GM23248 (cell line): ENCODE measurements at regions not wholly inside any gene's neighbourhood (a gene's known extent, or its start where the extent isn't known, plus 50 kb on each side); places are given as distances from the start of the nearest gene placed in this dataset.

Source experiments
- DNase-seq: peaks from one replicate; pipeline ENCODE4 v3.0.0-alpha.2; 2015
- H2AFZ ChIP-seq: fragments of 200-600 bp; sonication (generic); 2 replicates; pipeline ENCODE4 v1.6.1; 2016; ENCODE audit warnings: antibody characterized with exemption
- H3F3A ChIP-seq: fragments of 200-600 bp; sonication (generic); 2 replicates; pipeline ENCODE4 v1.6.1; 2016; ENCODE audit warnings: mild to moderate bottlenecking, antibody characterized with exemption, mixed run types; ENCODE audit not compliant: insufficient read depth
- H3K27ac ChIP-seq: fragments of 200-600 bp; sonication (generic); 2 replicates; pipeline ENCODE4 v1.5.1; 2016; ENCODE audit warnings: mild to moderate bottlenecking
- H3K27me3 ChIP-seq: fragments of 200-600 bp; sonication (generic); replicated peaks from 2 replicates; pipeline ENCODE4 v1.6.1; 2016; ENCODE audit warnings: mild to moderate bottlenecking; ENCODE audit not compliant: insufficient read depth
- H3K36me3 ChIP-seq: fragments of 200-600 bp; sonication (generic); 2 replicates; pipeline ENCODE4 v1.6.1; 2016; ENCODE audit warnings: low read depth, mild to moderate bottlenecking
- H3K4me1 ChIP-seq: fragments of 200-600 bp; sonication (generic); 2 replicates; pipeline ENCODE4 v1.6.1; 2016; ENCODE audit warnings: mild to moderate bottlenecking; ENCODE audit not compliant: insufficient read depth
- H3K4me2 ChIP-seq: fragments of 200-600 bp; sonication (generic); one replicate; pipeline ENCODE4 v1.6.1; 2016; ENCODE audit warnings: mild to moderate bottlenecking; ENCODE audit not compliant: unreplicated experiment
- H3K4me3 ChIP-seq: fragments of 200-600 bp; sonication (generic); 2 replicates; pipeline ENCODE4 v1.5.1; 2016; ENCODE audit warnings: mild to moderate bottlenecking
- H3K79me2 ChIP-seq: fragments of 200-600 bp; sonication (generic); 2 replicates; pipeline ENCODE4 v1.6.1; 2016; ENCODE audit warnings: mild to moderate bottlenecking; ENCODE audit not compliant: insufficient read depth
- H3K9ac ChIP-seq: fragments of 200-600 bp; sonication (generic); 2 replicates; pipeline ENCODE4 v1.6.1; 2016; ENCODE audit warnings: mild to moderate bottlenecking
- H3K9me2 ChIP-seq: fragments of 200-600 bp; sonication (generic); 2 replicates; pipeline ENCODE4 v1.6.1; 2016; ENCODE audit warnings: mixed run types, mild to moderate bottlenecking, moderate library complexity; ENCODE audit not compliant: insufficient read depth
- H3K9me3 ChIP-seq: fragments of 200-600 bp; sonication (generic); one replicate; pipeline ENCODE4 v1.6.1; 2017; ENCODE audit warnings: low read depth
- H4K20me1 ChIP-seq: fragments of 200-600 bp; sonication (generic); 2 replicates; pipeline ENCODE4 v1.6.0; 2016; ENCODE audit not compliant: insufficient read depth
- EZH2 ChIP-seq: fragments of 200-600 bp; sonication (generic); IDR thresholded peaks from 2 replicates; pipeline ENCODE4 v1.6.1; 2018; ENCODE audit warnings: antibody characterized with exemption, mild to moderate bottlenecking; ENCODE audit not compliant: insufficient read depth, poor library complexity, severe bottlenecking
- EZH2phosphoT487 ChIP-seq: fragments of 200-600 bp; sonication (generic); IDR thresholded peaks from 2 replicates; pipeline ENCODE4 v1.6.1; 2018; ENCODE audit warnings: antibody characterized with exemption, moderate library complexity, mild to moderate bottlenecking, low read depth; ENCODE audit not compliant: insufficient read depth
- WGBS, 2 experiments: methylation state at CpG; one replicate each; pipeline ENCODE4 v1.1.6; 2015 to 2017; ENCODE audit warnings: low lambda C conversion rate in 2 of 2, low coverage in 1 of 2; ENCODE audit errors: missing lambda C conversion rate in 2 of 2; 5-methylcytosine and 5-hydroxymethylcytosine counted together
- in situ Hi-C: fragments of 300-500 bp; cut with MboI; formaldehyde crosslinking; loops from 2 replicates; pipeline ENCODE4 v1.15.0; 2020

- Histone ChIP-seq H3K79me2 (no peaks in the 10 kb centered on the region), H3K36me3 (no peaks in the 10 kb centered on the region), H3K9ac (no peak overlapping the region), H3K4me2 (no peak overlapping the region), H3K4me3 (no peak overlapping the region), H4K20me1 (no peaks in the 10 kb centered on the region), H3K9me2 (no peaks in the 10 kb centered on the region), H3K9me3 (no peaks in the 10 kb centered on the region), H2AFZ (0 out of 2 replicates have a peak overlapping the region, but pooled peaks have one; percentile 11), H3F3A (no peaks in the 10 kb centered on the region), H3K4me1 (no peaks in the 10 kb centered on the region), H3K27me3 (no peaks in the 10 kb centered on the region), H3K27ac (no peak overlapping the region)
- 63 to 66% methylated on average over 2 of the region's 2 CpGs for WGBS, 2 experiments
- no peak for TF ChIP-seq EZH2
- TF ChIP-seq EZH2phosphoT487 = no peak
- in situ Hi-C loops = no loop called here
- DNase-seq = no peak
These were observed 130.4 kb upstream of the PMFBP1 start for GRCh38 chr16:72302332-72302731.

GRCh38 chr16:72301523-72302236 is 129.7 kb upstream of the PMFBP1 start:
- Histone ChIP-seq H4K20me1 (no peaks in the 10 kb centered on the region), H3K9ac (no peak overlapping the region), H3K79me2 (no peaks in the 10 kb centered on the region), H3K4me3 (no peak overlapping the region), H3F3A (no peaks in the 10 kb centered on the region), H3K36me3 (no peaks in the 10 kb centered on the region), H2AFZ (no peak overlapping the region), H3K27me3 (no peaks in the 10 kb centered on the region), H3K27ac (no peak overlapping the region), H3K4me2 (no peak overlapping the region), H3K9me2 (no peaks in the 10 kb centered on the region), H3K9me3 (no peaks in the 10 kb centered on the region), H3K4me1 (no peaks in the 10 kb centered on the region)
- WGBS, 2 experiments = 71 to 78% methylated on average over 8 of the region's 8 CpGs
- in situ Hi-C loops = no loop called here
- TF ChIP-seq EZH2phosphoT487 (no peak), EZH2 (no peak)
- no peak for DNase-seq

- no peak overlapping the region for H3K4me2 ChIP-seq
- H3K27ac ChIP-seq = no peak overlapping the region
- H3K27me3 ChIP-seq = no peaks in the 10 kb centered on the region
- DNase-seq = no peak
- no peak overlapping the region for H3K9ac ChIP-seq
- 87 to 94% methylated on average over 7 of the region's 7 CpGs for WGBS, 2 experiments
- in situ Hi-C loops = no loop called here
- no peaks in the 10 kb centered on the region for H3K9me3 ChIP-seq
- H2AFZ ChIP-seq = no peak overlapping the region
- H3K4me1 ChIP-seq = no peaks in the 10 kb centered on the region
- H3K4me3 ChIP-seq = no peak overlapping the region
- TF ChIP-seq EZH2 = no peak
- no peaks in the 10 kb centered on the region for H4K20me1 ChIP-seq
- no peaks in the 10 kb centered on the region for H3K36me3 ChIP-seq
- no peaks in the 10 kb centered on the region for H3K79me2 ChIP-seq
- no peaks in the 10 kb centered on the region for H3F3A ChIP-seq
- no peaks in the 10 kb centered on the region for H3K9me2 ChIP-seq
These were observed 128.9 kb upstream of the PMFBP1 start for GRCh38 chr16:72300892-72301291.

GRCh38 chr16:72299684-72300243 is 127.8 kb upstream of the PMFBP1 start:
- TF ChIP-seq EZH2 = no peak
- TF ChIP-seq EZH2phosphoT487 = no peak
- H3K4me2 ChIP-seq = no peak overlapping the region
- no peak overlapping the region for H3K27ac ChIP-seq
- H3F3A ChIP-seq = no peaks in the 10 kb centered on the region
- H3K4me3 ChIP-seq = no peak overlapping the region
- no peak for DNase-seq
- no peaks in the 10 kb centered on the region for H3K9me2 ChIP-seq
- no peaks in the 10 kb centered on the region for H4K20me1 ChIP-seq
- H3K36me3 ChIP-seq = no peaks in the 10 kb centered on the region
- no peak overlapping the region for H3K9ac ChIP-seq
- H2AFZ ChIP-seq = no peak overlapping the region
- in situ Hi-C loops = no loop called here
- H3K9me3 ChIP-seq = no peaks in the 10 kb centered on the region
- WGBS, 2 experiments = 98% methylated on average over 2 of the region's 2 CpGs
- no peaks in the 10 kb centered on the region for H3K27me3 ChIP-seq
- no peaks in the 10 kb centered on the region for H3K79me2 ChIP-seq
- no peaks in the 10 kb centered on the region for H3K4me1 ChIP-seq
